ENCODE measurements at regions not wholly inside any gene's neighbourhood (a gene's known extent, or its start where the extent isn't known, plus 50 kb on each side); places are given as distances from the start of the nearest gene placed in this dataset.

- Mint-ChIP-seq H3K27ac (no peak overlapping the region), H3K4me1 (peaks cover 0 to 5% of the 10 kb centered on the region in 2 donors), H3K9me3 (no peaks in the 10 kb centered on the region), H3K4me3 (no peak overlapping the region), H3K27me3 (ENCODE audit: low read depth in 2 of 2) (peaks cover 0 to 8% of the 10 kb centered on the region in 2 donors), H3K36me3 (no peaks in the 10 kb centered on the region)
- intact Hi-C loops (cut with micrococcal nuclease), result no loop called here
- Histone ChIP-seq H3K9me3 (ENCODE audit: control insufficient read depth, insufficient read depth, low read length) (no peaks in the 10 kb centered on the region), H3K27me3 (ENCODE audit: control insufficient read depth, insufficient read depth, low read length) (no peaks in the 10 kb centered on the region), H3K4me1 (ENCODE audit: control insufficient read depth, insufficient read depth, low read length) (no peaks in the 10 kb centered on the region), H3K27ac (ENCODE audit: low read length) (no peak overlapping the region), H3K36me3 (ENCODE audit: control insufficient read depth, insufficient read depth, low read length) (no peaks in the 10 kb centered on the region), H3K4me3 (ENCODE audit: low read length) (no peak overlapping the region)
- DNase-seq, result no peak
- no peak for TF ChIP-seq CTCF (IDR thresholded peaks at IDR 0.05)
- ATAC-seq, result no peak
- 87% methylated on average over 11 of the region's 11 CpGs for WGBS (ENCODE audit: insufficient coverage)
Measured at GRCh38 chr6:4677011-4677750, 99.0 kb upstream of the CDYL start.

- ATAC-seq, result no peak
- Histone ChIP-seq H3K9me3 (ENCODE audit: control insufficient read depth, insufficient read depth, low read length) (no peaks in the 10 kb centered on the region), H3K27ac (ENCODE audit: low read length) (no peak overlapping the region), H3K27me3 (ENCODE audit: control insufficient read depth, insufficient read depth, low read length) (no peaks in the 10 kb centered on the region), H3K4me3 (ENCODE audit: low read length) (no peak overlapping the region), H3K36me3 (ENCODE audit: control insufficient read depth, insufficient read depth, low read length) (no peaks in the 10 kb centered on the region), H3K4me1 (ENCODE audit: control insufficient read depth, insufficient read depth, low read length) (no peaks in the 10 kb centered on the region)
- TF ChIP-seq CTCF (IDR thresholded peaks at IDR 0.05), result no peak
- Mint-ChIP-seq H3K9me3 (no peaks in the 10 kb centered on the region), H3K36me3 (no peaks in the 10 kb centered on the region), H3K27ac (no peak overlapping the region), H3K27me3 (ENCODE audit: low read depth in 2 of 2) (peaks cover 0 to 8% of the 10 kb centered on the region in 2 donors), H3K4me1 (peaks cover 0 to 5% of the 10 kb centered on the region in 2 donors), H3K4me3 (no peak overlapping the region)
- no peak for DNase-seq
- intact Hi-C loops (cut with micrococcal nuclease), result no loop called here
- 91% methylated on average over 9 of the region's 9 CpGs for WGBS (ENCODE audit: insufficient coverage)
Measured at GRCh38 chr6:4676016-4676415, 100.2 kb upstream of the CDYL start.

- Histone ChIP-seq H3K36me3 (ENCODE audit: control insufficient read depth, insufficient read depth, low read length) (no peaks in the 10 kb centered on the region), H3K27me3 (ENCODE audit: control insufficient read depth, insufficient read depth, low read length) (no peaks in the 10 kb centered on the region), H3K27ac (ENCODE audit: low read length) (no peak overlapping the region), H3K4me1 (ENCODE audit: control insufficient read depth, insufficient read depth, low read length) (no peaks in the 10 kb centered on the region), H3K9me3 (ENCODE audit: control insufficient read depth, insufficient read depth, low read length) (no peaks in the 10 kb centered on the region), H3K4me3 (ENCODE audit: low read length) (no peak overlapping the region)
- H3K27ac Mint-ChIP-seq, result no peak overlapping the region
- peaks cover 0 to 5% of the 10 kb centered on the region in 2 donors for H3K4me1 Mint-ChIP-seq
- no peak for TF ChIP-seq CTCF (IDR thresholded peaks at IDR 0.05)
- peaks cover 0 to 8% of the 10 kb centered on the region in 2 donors for H3K27me3 Mint-ChIP-seq (ENCODE audit: low read depth in 2 of 2)
- ATAC-seq, result no peak
- 81% methylated on average over 6 of the region's 6 CpGs for WGBS (ENCODE audit: insufficient coverage)
- H3K4me3 Mint-ChIP-seq, result no peak overlapping the region
- intact Hi-C loops (cut with micrococcal nuclease), result no loop called here
- H3K9me3 Mint-ChIP-seq, result no peaks in the 10 kb centered on the region
- DNase-seq, result no peak
- H3K36me3 Mint-ChIP-seq, result no peaks in the 10 kb centered on the region
Measured at GRCh38 chr6:4675121-4675520, 101.1 kb upstream of the CDYL start.

DNA sequence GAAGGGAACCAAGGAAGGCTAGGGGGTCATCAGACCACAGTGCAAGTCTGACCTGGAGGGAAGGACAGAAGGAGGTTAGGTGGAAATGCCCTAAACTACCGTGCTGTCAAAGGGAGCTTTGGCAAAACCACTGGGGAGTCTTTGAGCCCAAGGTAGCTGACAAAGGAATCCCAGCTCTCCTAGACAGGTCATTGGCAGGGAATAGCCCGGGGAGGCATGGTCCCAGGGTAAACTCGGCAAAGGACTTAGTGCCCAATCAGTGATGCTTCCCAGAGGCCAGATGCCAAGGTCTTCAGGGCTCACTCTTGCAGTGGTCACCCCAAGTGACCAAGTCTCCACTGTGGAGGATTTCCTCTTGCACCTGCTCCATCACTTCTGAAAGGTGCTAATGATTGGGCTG is 102.3 kb upstream of the CDYL start:
- WGBS (ENCODE audit: insufficient coverage), result 72% methylated on average over 3 of the region's 3 CpGs
- no peak for TF ChIP-seq CTCF (IDR thresholded peaks at IDR 0.05)
- no peaks in the 10 kb centered on the region for H3K36me3 ChIP-seq (ENCODE audit: control insufficient read depth, insufficient read depth, low read length)
- intact Hi-C loops (cut with micrococcal nuclease), result no loop called here
- no peak for ATAC-seq
- H3K4me3 ChIP-seq (ENCODE audit: low read length), result no peak overlapping the region
- no peaks in the 10 kb centered on the region for H3K27me3 ChIP-seq (ENCODE audit: control insufficient read depth, insufficient read depth, low read length)
- no peak for DNase-seq
- H3K9me3 ChIP-seq (ENCODE audit: control insufficient read depth, insufficient read depth, low read length), result no peaks in the 10 kb centered on the region
- Mint-ChIP-seq H3K4me1 (peaks cover 0 to 4% of the 10 kb centered on the region in 2 donors), H3K4me3 (no peak overlapping the region), H3K27me3 (ENCODE audit: low read depth in 2 of 2) (peaks cover 0 to 8% of the 10 kb centered on the region in 2 donors), H3K9me3 (no peaks in the 10 kb centered on the region), H3K27ac (no peak overlapping the region), H3K36me3 (no peaks in the 10 kb centered on the region)
- H3K27ac ChIP-seq (ENCODE audit: low read length), result no peak overlapping the region
- no peaks in the 10 kb centered on the region for H3K4me1 ChIP-seq (ENCODE audit: control insufficient read depth, insufficient read depth, low read length)
